Testis (tissue), 2 donors: ENCODE measurements at regions not wholly inside any gene's neighbourhood (a gene's known extent, or its start where the extent isn't known, plus 50 kb on each side); places are given as distances from the start of the nearest gene placed in this dataset.

Experiments used
- DNase-seq: peaks from one replicate; pipeline ENCODE4 v3.0.0-alpha.2; 2019
- H3K27ac ChIP-seq, 2 donors: fragments of 200-600 bp; sonication (generic); one replicate each; pipeline ENCODE4 v1.5.1; 2019
- H3K27me3 ChIP-seq: fragments of 200-600 bp; sonication (generic); one replicate; pipeline ENCODE4 v1.5.1; 2019
- H3K36me3 ChIP-seq: fragments of 200-600 bp; sonication (generic); one replicate; pipeline ENCODE4 v1.5.1; 2017; ENCODE audit warnings: low read depth; ENCODE audit errors: missing control alignments
- H3K4me1 ChIP-seq: fragments of 200-600 bp; sonication (generic); one replicate; pipeline ENCODE4 v1.5.1; 2019
- H3K4me3 ChIP-seq, 2 donors: fragments of 200-600 bp; sonication (generic); one replicate each; pipeline ENCODE4 v1.5.1; 2017 to 2019
- H3K9me3 ChIP-seq: fragments of 200-600 bp; sonication (generic); one replicate; pipeline ENCODE4 v1.5.1; 2017
- POLR2A ChIP-seq: fragments of 450-650 bp; IDR thresholded peaks from one replicate; pipeline ENCODE4 v1.6.1; 2017; ENCODE audit warnings: antibody characterized with exemption, mild to moderate bottlenecking, moderate library complexity
- WGBS, 2 donors: methylation state at CpG; one replicate each; pipeline ENCODE4 v1.1.5; 2018; 5-methylcytosine and 5-hydroxymethylcytosine counted together
- intact Hi-C: fragments of 100-400 bp; cut with DNase I; formaldehyde crosslinking; loops from one replicate; pipeline ENCODE4 v1.15.1; 2023; ENCODE audit warnings: low total_unique reads
- TF ChIP-seq, protein P1 (sequence below), 3 experiments: fragments of 450-650 bp in 2 of 3; fragments of 200-600 bp in 1 of 3; sonication (generic) in 1 of 3; IDR thresholded peaks; one replicate each; pipeline ENCODE4 v1.5.1; 2016 to 2019; ENCODE audit warnings: antibody characterized with exemption in 3 of 3, mild to moderate bottlenecking in 2 of 3, moderate library complexity in 1 of 3

DNA sequence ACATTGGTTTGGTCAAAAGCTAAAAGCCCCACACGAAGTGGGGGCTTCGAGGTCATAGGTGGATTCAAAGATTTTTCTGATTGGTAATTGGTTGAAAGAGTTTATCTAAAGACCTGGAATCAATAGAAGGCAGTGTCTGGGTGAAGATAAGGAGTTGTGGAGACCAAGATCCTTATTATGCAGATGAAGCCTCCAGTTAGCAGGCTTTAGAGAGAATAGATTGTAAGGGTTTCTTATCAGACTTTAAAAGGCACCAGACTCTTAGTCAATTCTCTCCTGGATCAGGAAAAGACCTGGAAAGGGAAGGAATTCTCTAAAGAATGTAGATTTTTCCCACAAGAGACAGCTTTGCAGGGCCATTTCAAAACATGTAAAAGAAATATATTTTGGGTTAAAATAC, 260.2 kb downstream of the PHF14 start:
- no peak for DNase-seq
- H3K27me3 ChIP-seq: no peaks in the 10 kb centered on the region
- no peaks in the 10 kb centered on the region for H3K9me3 ChIP-seq
- H3K4me1 ChIP-seq: peaks cover under 1% of the 10 kb centered on the region
- no peaks in the 10 kb centered on the region for H3K36me3 ChIP-seq
- intact Hi-C loops: no loop called here
- WGBS, 2 donors: 86 to 89% methylated on average over 2 of the region's 2 CpGs
- no peak overlapping the region for H3K27ac ChIP-seq
- TF ChIP-seq, protein P1, sequence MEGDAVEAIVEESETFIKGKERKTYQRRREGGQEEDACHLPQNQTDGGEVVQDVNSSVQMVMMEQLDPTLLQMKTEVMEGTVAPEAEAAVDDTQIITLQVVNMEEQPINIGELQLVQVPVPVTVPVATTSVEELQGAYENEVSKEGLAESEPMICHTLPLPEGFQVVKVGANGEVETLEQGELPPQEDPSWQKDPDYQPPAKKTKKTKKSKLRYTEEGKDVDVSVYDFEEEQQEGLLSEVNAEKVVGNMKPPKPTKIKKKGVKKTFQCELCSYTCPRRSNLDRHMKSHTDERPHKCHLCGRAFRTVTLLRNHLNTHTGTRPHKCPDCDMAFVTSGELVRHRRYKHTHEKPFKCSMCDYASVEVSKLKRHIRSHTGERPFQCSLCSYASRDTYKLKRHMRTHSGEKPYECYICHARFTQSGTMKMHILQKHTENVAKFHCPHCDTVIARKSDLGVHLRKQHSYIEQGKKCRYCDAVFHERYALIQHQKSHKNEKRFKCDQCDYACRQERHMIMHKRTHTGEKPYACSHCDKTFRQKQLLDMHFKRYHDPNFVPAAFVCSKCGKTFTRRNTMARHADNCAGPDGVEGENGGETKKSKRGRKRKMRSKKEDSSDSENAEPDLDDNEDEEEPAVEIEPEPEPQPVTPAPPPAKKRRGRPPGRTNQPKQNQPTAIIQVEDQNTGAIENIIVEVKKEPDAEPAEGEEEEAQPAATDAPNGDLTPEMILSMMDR (IDR thresholded peaks at IDR 0.05): no peak
- TF ChIP-seq POLR2A: no peak
- H3K4me3 ChIP-seq: no peak overlapping the region

- Histone ChIP-seq H3K36me3 (no peaks in the 10 kb centered on the region), H3K4me3 (no peak overlapping the region), H3K27ac (no peak overlapping the region), H3K27me3 (no peaks in the 10 kb centered on the region), H3K4me1 (no peaks in the 10 kb centered on the region), H3K9me3 (no peaks in the 10 kb centered on the region)
- 86 to 91% methylated on average over 8 of the region's 8 CpGs for WGBS, 2 donors
- no peak for TF ChIP-seq POLR2A
- TF ChIP-seq, protein P1 (IDR thresholded peaks at IDR 0.05): no peak
- intact Hi-C loops: no loop called here
- DNase-seq: no peak
These were observed 261.8 kb downstream of the PHF14 start for GRCh38 chr7:11235491-11235890.

- Histone ChIP-seq H3K9me3 (no peaks in the 10 kb centered on the region), H3K4me3 (no peak overlapping the region), H3K36me3 (no peaks in the 10 kb centered on the region), H3K27ac (peak overlapping the region in 1 of 2 donors; percentile 36), H3K27me3 (no peaks in the 10 kb centered on the region), H3K4me1 (no peaks in the 10 kb centered on the region)
- WGBS, 2 donors: 43 to 45% methylated on average over 3 of the region's 3 CpGs
- no peak for DNase-seq
- intact Hi-C loops: no loop called here
- TF ChIP-seq, protein P1 (IDR thresholded peaks at IDR 0.05): no peak
- no peak for TF ChIP-seq POLR2A
These were observed 263.0 kb downstream of the PHF14 start for GRCh38 chr7:11236680-11237079.

- TF ChIP-seq, protein P1 (IDR thresholded peaks at IDR 0.05): no peak
- no peak for TF ChIP-seq POLR2A
- Histone ChIP-seq H3K9me3 (no peaks in the 10 kb centered on the region), H3K36me3 (no peaks in the 10 kb centered on the region), H3K4me3 (no peak overlapping the region), H3K4me1 (no peaks in the 10 kb centered on the region), H3K27ac (no peak overlapping the region), H3K27me3 (no peaks in the 10 kb centered on the region)
- 68 to 77% methylated on average over 7 of the region's 7 CpGs for WGBS, 2 donors
- intact Hi-C loops: no loop called here
- DNase-seq: no peak
These were observed 264.1 kb downstream of the PHF14 start for GRCh38 chr7:11237742-11238141.

- TF ChIP-seq, protein P1 (IDR thresholded peaks at IDR 0.05): no peak
- no peak for TF ChIP-seq POLR2A
- Histone ChIP-seq H3K27me3 (no peaks in the 10 kb centered on the region), H3K4me1 (no peaks in the 10 kb centered on the region), H3K27ac (no peak overlapping the region), H3K4me3 (no peak overlapping the region), H3K9me3 (no peaks in the 10 kb centered on the region), H3K36me3 (no peaks in the 10 kb centered on the region)
- no peak for DNase-seq
- intact Hi-C loops: no loop called here
- 92 to 100% methylated on average over 4 of the region's 4 CpGs for WGBS, 2 donors
These were observed 265.6 kb downstream of the PHF14 start for GRCh38 chr7:11239316-11239715.
